Left renal pelvis (tissue), 4 donors: ENCODE measurements at regions not wholly inside any gene's neighbourhood (a gene's known extent, or its start where the extent isn't known, plus 50 kb on each side); places are given as distances from the start of the nearest gene placed in this dataset.
"Not testable (repeated sequence)": the region's sequence is repeated elsewhere in the genome, so short reads cannot be mapped to it uniquely, and the experiment has no call there.

Source experiments
- DNase-seq, 4 donors: peaks; one replicate each; pipeline ENCODE4 v3.0.0-alpha.2; 2013; ENCODE audit warnings: low read depth in 4 of 4, low spot score in 3 of 4

GRCh38 chr17:72175787-72176515, 55.1 kb downstream of the SOX9 start:
- no peak for DNase-seq

DNA sequence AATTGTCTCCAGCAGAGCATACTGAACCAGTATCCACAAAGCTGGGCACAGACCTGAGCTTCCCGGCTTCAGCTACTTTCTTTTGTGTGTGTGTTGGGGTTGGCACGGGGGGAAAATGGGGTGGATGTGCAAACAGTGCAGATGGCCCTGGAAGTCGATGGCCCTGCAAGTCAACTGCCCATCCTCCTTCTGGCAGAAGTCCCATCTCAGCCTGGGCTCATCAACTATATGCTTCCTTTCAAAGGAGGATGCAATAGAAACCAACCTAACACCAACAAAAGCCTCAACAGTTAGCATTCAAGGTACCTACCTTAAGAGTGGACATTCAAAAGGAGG, 55.7 kb downstream of the SOX9 start:
- DNase-seq = no peak

DNA sequence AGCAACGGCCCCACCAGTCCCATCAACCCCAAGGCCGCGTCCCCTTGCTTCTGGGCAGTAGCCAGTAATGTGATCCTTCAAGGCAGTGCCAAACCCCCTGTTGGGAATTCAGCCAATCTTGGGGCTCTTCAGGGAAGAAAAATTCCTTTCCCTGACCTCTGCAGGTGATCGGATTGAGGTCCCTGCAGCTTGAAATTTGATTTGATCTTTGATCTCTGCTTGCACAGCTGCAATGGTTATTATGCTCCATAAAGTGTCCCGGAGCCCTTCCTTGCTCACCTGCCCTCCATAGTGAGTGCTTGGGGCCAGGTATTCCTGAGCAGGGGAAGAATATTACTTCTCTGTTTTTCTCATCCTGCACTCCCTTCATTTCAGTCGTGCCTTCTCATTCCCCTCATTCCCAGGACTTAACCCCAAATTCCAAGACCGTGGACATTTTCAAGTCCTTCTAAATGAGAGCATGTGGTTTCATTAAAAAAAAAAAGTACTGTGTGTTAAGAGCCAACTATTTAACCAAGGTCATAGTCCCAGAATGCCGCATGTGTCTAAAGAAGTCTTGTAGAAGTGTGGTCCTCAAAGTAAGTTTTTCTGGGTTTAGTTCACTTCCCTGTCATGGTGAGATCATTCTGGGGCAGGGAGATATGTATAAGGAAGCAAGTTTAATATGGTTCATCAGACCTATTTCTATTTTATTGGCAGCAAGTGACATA, 56.3 kb downstream of the SOX9 start:
- DNase-seq = no peak

DNA sequence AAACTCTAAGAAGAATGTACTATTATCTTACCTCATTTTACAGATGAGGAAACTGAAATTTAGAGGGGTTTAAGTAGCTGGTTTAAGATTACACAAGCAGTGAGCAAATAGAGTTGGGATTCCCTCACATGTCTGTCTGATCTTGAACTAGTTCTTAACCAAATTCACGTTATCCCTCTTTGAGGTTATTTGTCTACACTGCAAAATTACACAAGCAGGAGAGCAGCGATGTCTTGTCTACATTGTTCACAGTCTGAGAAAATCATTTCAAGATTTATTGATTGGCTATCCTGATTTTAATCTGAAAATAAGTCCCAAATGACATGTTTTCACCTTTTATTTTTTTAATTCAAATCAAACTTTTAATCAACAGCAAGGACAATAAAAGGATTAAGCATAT, 56.9 kb downstream of the SOX9 start:
- no peak for DNase-seq

DNA sequence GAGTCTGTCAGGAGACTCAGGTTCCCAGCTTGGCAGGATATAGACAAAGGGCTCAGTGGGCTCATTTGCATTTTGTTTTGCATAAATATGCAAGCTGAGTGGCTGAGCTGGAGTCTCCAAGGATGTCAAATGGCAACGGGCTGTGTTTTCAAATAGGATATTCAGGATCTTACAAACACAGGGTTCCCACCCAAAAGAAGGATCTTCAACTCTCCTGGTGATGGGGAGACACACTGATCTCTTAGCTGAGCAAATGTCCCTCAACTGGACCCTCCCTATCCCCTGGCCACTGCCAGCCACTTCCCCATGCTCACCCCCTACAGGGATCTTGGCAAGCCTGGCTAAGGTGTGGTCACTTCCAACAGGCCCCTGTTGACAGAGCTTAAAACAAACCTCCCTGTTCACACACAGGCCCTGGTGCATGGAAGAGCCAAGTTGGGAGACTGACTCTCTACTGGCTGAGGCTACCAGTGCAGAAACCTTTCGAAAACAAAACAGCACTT, 61.6 kb downstream of the SOX9 start:
- no peak for DNase-seq

DNA sequence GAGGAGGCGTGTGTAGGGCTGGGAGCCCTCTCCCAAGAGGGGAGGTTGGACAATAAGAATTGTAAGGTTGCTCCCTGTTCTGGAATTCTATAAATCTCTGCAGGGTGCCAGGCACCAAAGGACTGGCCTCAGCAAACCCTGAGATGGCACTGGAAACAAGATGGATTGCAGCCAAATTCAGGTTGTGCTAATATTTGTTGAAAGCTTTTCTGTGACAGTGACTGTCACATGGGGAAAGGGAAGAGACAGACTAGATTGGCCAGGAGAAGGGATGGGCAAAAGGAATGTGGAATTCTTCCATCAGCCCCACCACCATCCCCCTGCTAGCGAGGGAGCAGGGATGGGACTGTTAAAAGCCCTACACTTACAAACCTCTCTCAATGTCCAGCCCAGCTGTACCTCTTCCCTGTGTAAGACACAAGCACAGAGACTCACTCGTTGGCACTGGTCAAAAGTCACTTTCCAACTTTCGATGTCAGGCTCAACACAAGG, 62.4 kb downstream of the SOX9 start:
- no peak for DNase-seq

DNA sequence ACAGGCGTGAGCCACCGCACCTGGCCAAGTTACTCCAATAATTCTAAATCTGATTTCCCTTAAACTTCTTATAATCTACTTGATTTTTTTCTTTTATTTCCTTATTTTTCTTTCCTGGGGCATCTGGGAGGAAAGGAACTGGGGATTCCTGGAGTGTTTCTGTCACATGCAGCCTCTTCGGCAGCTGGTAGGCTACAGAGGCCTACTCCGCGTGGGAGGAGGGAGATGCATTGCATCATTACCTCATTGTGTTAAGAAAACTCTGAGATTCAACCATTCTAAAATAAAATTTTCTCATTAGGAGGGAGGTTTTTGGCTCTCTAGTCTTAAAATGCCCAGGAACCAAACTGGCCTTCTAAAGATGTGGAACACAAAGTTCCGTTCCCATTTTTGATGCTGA, 64.0 kb downstream of the SOX9 start:
- no peak for DNase-seq

GRCh38 chr17:72185564-72185963, 64.7 kb downstream of the SOX9 start:
- no peak for DNase-seq

GRCh38 chr17:72187556-72187955, 66.7 kb downstream of the SOX9 start:
- no peak for DNase-seq

GRCh38 chr17:72188801-72189200, 68.0 kb downstream of the SOX9 start:
- no peak for DNase-seq

- no peak for DNase-seq
Observed at GRCh38 chr17:72189768-72190593, 69.2 kb downstream of the SOX9 start.

GRCh38 chr17:72191356-72191755, 70.5 kb downstream of the SOX9 start:
- DNase-seq = no peak

GRCh38 chr17:72191921-72192799, 71.3 kb downstream of the SOX9 start:
- no peak for DNase-seq

DNA sequence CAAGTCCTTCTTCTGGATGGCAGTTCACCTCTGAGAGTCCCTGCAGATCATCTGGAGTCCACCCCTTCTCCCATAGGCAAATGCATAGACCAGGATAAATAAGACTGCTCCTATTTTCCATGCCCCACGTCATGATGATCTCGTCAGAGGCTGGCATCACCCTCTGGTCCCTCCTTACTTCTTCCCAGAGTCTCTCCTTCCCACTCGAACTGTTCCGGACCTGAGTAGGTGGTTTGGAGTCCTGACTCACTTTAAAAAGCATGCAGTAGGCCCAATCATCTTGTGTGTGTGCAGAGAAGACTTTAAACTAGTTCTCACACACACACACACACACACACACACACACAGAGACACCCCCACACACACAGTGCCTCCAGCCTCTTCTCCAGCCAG, 72.0 kb downstream of the SOX9 start:
- DNase-seq = no peak

- DNase-seq = no peak
Observed at GRCh38 chr17:72193391-72194106, 72.7 kb downstream of the SOX9 start.

- not testable (repeated sequence) for DNase-seq
Observed at GRCh38 chr17:72194107-72194440, 73.3 kb downstream of the SOX9 start.

GRCh38 chr17:72199256-72199655, 78.4 kb downstream of the SOX9 start:
- DNase-seq = no peak

GRCh38 chr17:72204742-72205141, 83.9 kb downstream of the SOX9 start:
- no peak for DNase-seq

DNA sequence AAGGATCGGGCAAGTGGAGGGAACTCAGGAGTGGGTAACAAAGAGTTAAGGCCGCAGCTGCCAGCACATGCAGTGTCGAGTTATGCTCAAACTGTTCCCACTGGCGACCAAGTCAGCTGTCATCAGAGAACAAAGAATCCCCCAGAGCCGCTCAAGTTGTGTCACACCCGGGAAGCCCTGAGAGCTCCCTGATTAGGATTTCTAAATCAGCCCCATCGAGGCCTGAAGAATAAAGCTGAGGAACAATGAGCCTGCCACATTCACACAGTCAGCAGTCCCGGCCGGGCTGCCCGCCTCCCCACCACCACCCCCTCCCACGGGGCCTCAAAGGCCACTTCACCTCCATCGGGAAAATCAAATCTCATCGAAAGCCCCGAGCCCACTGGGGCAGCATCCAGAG, 84.5 kb downstream of the SOX9 start:
- no peak for DNase-seq

DNA sequence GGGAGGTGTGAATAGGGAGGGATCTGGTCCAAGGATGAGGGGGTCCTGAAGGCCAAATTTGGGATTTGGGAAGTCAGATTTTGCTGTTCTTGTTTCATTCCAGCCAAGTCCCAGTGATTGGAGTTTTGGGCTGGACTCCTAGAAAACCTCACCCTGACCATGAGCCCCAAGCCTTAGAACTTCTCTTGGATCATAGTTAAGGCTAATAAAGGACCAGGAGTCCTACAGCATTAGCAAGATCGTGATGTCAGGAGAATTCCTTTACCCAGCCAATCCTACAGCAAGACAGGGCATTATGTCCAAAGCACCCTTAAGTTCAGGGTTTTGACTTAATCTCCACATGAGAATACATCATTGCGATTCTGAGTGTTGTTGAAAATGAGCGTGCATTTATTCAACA, 85.0 kb downstream of the SOX9 start:
- no peak for DNase-seq
